H9 (cell line): ENCODE measurements at regions not wholly inside any gene's neighbourhood (a gene's known extent, or its start where the extent isn't known, plus 50 kb on each side); places are given as distances from the start of the nearest gene placed in this dataset.

Experiments used
- DNase-seq: peaks from one replicate; pipeline ENCODE4 v3.0.0-alpha.2; 2017
- H2AFZ ChIP-seq: one replicate; pipeline ENCODE4 v1.6.1; 2013; ENCODE audit warnings: mild to moderate bottlenecking, low read length, control low read depth, moderate library complexity
- H2AK5ac ChIP-seq: 2 replicates; pipeline ENCODE4 v1.6.1; 2013; ENCODE audit warnings: low read length, control low read depth, mixed read lengths; ENCODE audit not compliant: insufficient read length
- H2BK120ac ChIP-seq: one replicate; pipeline ENCODE4 v1.6.1; 2013; ENCODE audit warnings: low read depth, mild to moderate bottlenecking, low read length, control low read depth, inconsistent platforms; ENCODE audit not compliant: poor library complexity, severe bottlenecking
- H2BK12ac ChIP-seq: 2 replicates; pipeline ENCODE4 v1.6.1; 2013; ENCODE audit warnings: low read length, control low read depth, mixed read lengths, low read depth; ENCODE audit not compliant: insufficient read length
- H2BK15ac ChIP-seq: 2 replicates; pipeline ENCODE4 v1.6.1; 2013; ENCODE audit warnings: low read depth, low read length, control low read depth
- H2BK20ac ChIP-seq: one replicate; pipeline ENCODE4 v1.6.1; 2013; ENCODE audit warnings: low read depth, mild to moderate bottlenecking, low read length, control low read depth, inconsistent platforms; ENCODE audit not compliant: poor library complexity, severe bottlenecking
- H2BK5ac ChIP-seq: 2 replicates; pipeline ENCODE4 v1.6.1; 2013; ENCODE audit warnings: low read length, control low read depth, mixed read lengths; ENCODE audit not compliant: insufficient read length
- H3K14ac ChIP-seq: 2 replicates; pipeline ENCODE4 v1.6.1; 2013; ENCODE audit warnings: low read length, control low read depth; ENCODE audit not compliant: insufficient read depth
- H3K18ac ChIP-seq: 2 replicates; pipeline ENCODE4 v1.6.1; 2013; ENCODE audit warnings: low read depth, mild to moderate bottlenecking, mixed read lengths, low read length, control low read depth; ENCODE audit not compliant: insufficient read length
- H3K23ac ChIP-seq: 2 replicates; pipeline ENCODE4 v1.6.1; 2013; ENCODE audit warnings: low read length, control low read depth, mixed read lengths, low read depth; ENCODE audit not compliant: insufficient read length
- H3K23me2 ChIP-seq: 2 replicates; pipeline ENCODE4 v1.6.1; 2013; ENCODE audit warnings: low read depth, mild to moderate bottlenecking, mixed read lengths, low read length, control low read depth; ENCODE audit not compliant: insufficient read length, poor library complexity, severe bottlenecking
- H3K27ac ChIP-seq: 2 replicates; pipeline ENCODE4 v1.5.1; 2013; ENCODE audit warnings: low read length, control low read depth, mixed read lengths, low read depth; ENCODE audit not compliant: insufficient read length
- H3K27me3 ChIP-seq: 2 replicates; pipeline ENCODE4 v1.6.1; 2013; ENCODE audit warnings: low read length, control low read depth, inconsistent platforms; ENCODE audit not compliant: insufficient read depth
- H3K4ac ChIP-seq: 2 replicates; pipeline ENCODE4 v1.6.1; 2013; ENCODE audit warnings: low read depth, mild to moderate bottlenecking, control low read depth, inconsistent platforms, low read length, moderate library complexity
- H3K4me1 ChIP-seq: 2 replicates; pipeline ENCODE4 v1.6.1; 2013; ENCODE audit warnings: low read length, control low read depth, inconsistent platforms; ENCODE audit not compliant: insufficient read depth
- H3K4me2 ChIP-seq: 2 replicates; pipeline ENCODE4 v1.6.1; 2013; ENCODE audit warnings: low read length, control low read depth, mixed read lengths; ENCODE audit not compliant: insufficient read length, insufficient read depth
- H3K56ac ChIP-seq: 2 replicates; pipeline ENCODE4 v1.6.1; 2013; ENCODE audit warnings: low read depth, mild to moderate bottlenecking, mixed read lengths, low read length, control low read depth; ENCODE audit not compliant: insufficient read length
- H3K79me1 ChIP-seq: 2 replicates; pipeline ENCODE4 v1.6.1; 2013; ENCODE audit warnings: low read depth, mild to moderate bottlenecking, moderate library complexity, low read length, control low read depth, inconsistent platforms; ENCODE audit not compliant: insufficient read depth, poor library complexity, severe bottlenecking
- H3K79me2 ChIP-seq: 2 replicates; pipeline ENCODE4 v1.6.1; 2013; ENCODE audit warnings: low read length, control low read depth, inconsistent platforms; ENCODE audit not compliant: insufficient read depth
- H3K9ac ChIP-seq: 2 replicates; pipeline ENCODE4 v1.6.1; 2013; ENCODE audit warnings: low read length, control low read depth, mixed read lengths; ENCODE audit not compliant: insufficient read length; ENCODE audit errors: extremely low read depth
- H3K9me3 ChIP-seq: one replicate; pipeline ENCODE4 v1.6.1; 2013; ENCODE audit warnings: low read depth, low read length, inconsistent platforms; ENCODE audit not compliant: control insufficient read depth
- H3T11ph ChIP-seq: one replicate; pipeline ENCODE4 v1.6.1; 2013; ENCODE audit warnings: mild to moderate bottlenecking, low read length, control low read depth, inconsistent platforms
- H4K20me1 ChIP-seq: one replicate; pipeline ENCODE4 v1.6.1; 2013; ENCODE audit not compliant: control insufficient read depth, insufficient read length, insufficient read depth
- H4K5ac ChIP-seq: 2 replicates; pipeline ENCODE4 v1.6.1; 2013; ENCODE audit warnings: low read depth, mild to moderate bottlenecking, mixed read lengths, low read length, control low read depth; ENCODE audit not compliant: insufficient read length
- H4K8ac ChIP-seq: replicated peaks from 2 replicates; pipeline ENCODE4 v1.6.1; 2013; ENCODE audit warnings: low read length, control low read depth, mixed read lengths, low read depth; ENCODE audit not compliant: insufficient read length
- H4K91ac ChIP-seq: 2 replicates; pipeline ENCODE4 v1.6.1; 2013; ENCODE audit warnings: low read depth, mild to moderate bottlenecking, moderate library complexity, mixed read lengths, low read length, control low read depth; ENCODE audit not compliant: insufficient read length
- H3K27ac Mint-ChIP-seq, 3 experiments: 2 replicates in 2 of 3; 3 replicates in 1 of 3; pipeline ENCODE4 v1.8.0; 2020 to 2021; ENCODE audit warnings: mixed read lengths in 3 of 3, mild to moderate bottlenecking in 1 of 3, moderate library complexity in 1 of 3
- H3K27me3 Mint-ChIP-seq: 2 replicates; pipeline ENCODE4 v1.8.0; 2021; ENCODE audit warnings: low read depth, mild to moderate bottlenecking, moderate library complexity, mixed read lengths
- H3K36me3 Mint-ChIP-seq, 3 experiments: 2 replicates in 2 of 3; 3 replicates in 1 of 3; pipeline ENCODE4 v1.8.0; 2020 to 2021; ENCODE audit warnings: low read depth in 3 of 3, mixed read lengths in 3 of 3; ENCODE audit not compliant: insufficient read depth in 1 of 3
- H3K4me1 Mint-ChIP-seq, 2 experiments: 2 replicates each; pipeline ENCODE4 v1.8.0; 2020; ENCODE audit warnings: mixed read lengths in 2 of 2
- H3K4me3 Mint-ChIP-seq, 2 experiments: 2 replicates in 1 of 2; 3 replicates in 1 of 2; pipeline ENCODE4 v1.8.0; 2020 to 2021; ENCODE audit warnings: mild to moderate bottlenecking in 2 of 2, mixed read lengths in 2 of 2, moderate library complexity in 1 of 2
- H3K9me3 Mint-ChIP-seq, 2 experiments: 2 replicates in 1 of 2; 3 replicates in 1 of 2; pipeline ENCODE4 v1.8.0; 2020; ENCODE audit warnings: mild to moderate bottlenecking in 2 of 2, mixed read lengths in 2 of 2, moderate library complexity in 1 of 2
- CTCF ChIP-seq: fragments of 200-600 bp; sonication (generic); conservative IDR thresholded peaks from 3 replicates; pipeline ENCODE4 v1.8.0; 2021; ENCODE audit warnings: antibody characterized with exemption, mild to moderate bottlenecking
- WGBS: extraction: QIAGEN DNeasy Blood & Tissue Kit; methylation state at CpG from one replicate; pipeline ENCODE4 v1.1.7; 2013; ENCODE audit warnings: missing lambda C conversion rate, low lambda C conversion rate, mixed read lengths; ENCODE audit not compliant: insufficient read length; ENCODE audit errors: extremely low coverage; 5-methylcytosine and 5-hydroxymethylcytosine counted together

- no peak overlapping the region for H4K5ac ChIP-seq
- H2AFZ ChIP-seq: no peak overlapping the region
- Mint-ChIP-seq H3K36me3 (no peaks in the 10 kb centered on the region), H3K4me1 (peaks cover under 1 to 8% of the 10 kb centered on the region in 2 experiments; a peak in 3 of 4 replicates), H3K27ac (no peak overlapping the region), H3K9me3 (no peaks in the 10 kb centered on the region), H3K4me3 (no peak overlapping the region), H3K27me3 (peaks cover 4% of the 10 kb centered on the region)
- no peak overlapping the region for H2BK20ac ChIP-seq
- H3K27ac ChIP-seq: no peak overlapping the region
- H3K9me3 ChIP-seq: no peaks in the 10 kb centered on the region
- no peaks in the 10 kb centered on the region for H3K27me3 ChIP-seq
- no peak overlapping the region for H3T11ph ChIP-seq
- no peak overlapping the region for H3K4me2 ChIP-seq
- H3K4me1 ChIP-seq: no peaks in the 10 kb centered on the region
- H3K14ac ChIP-seq: no peak overlapping the region
- no peak overlapping the region for H3K9ac ChIP-seq
- no peak overlapping the region for H2BK12ac ChIP-seq
- H4K20me1 ChIP-seq: no peaks in the 10 kb centered on the region
- WGBS: no CpG with 5 or more reads among the region's 5 CpGs
- H3K4ac ChIP-seq: no peak overlapping the region
- H2BK5ac ChIP-seq: no peak overlapping the region
- no peak overlapping the region for H3K23ac ChIP-seq
- no peaks in the 10 kb centered on the region for H3K79me1 ChIP-seq
- no peaks in the 10 kb centered on the region for H3K23me2 ChIP-seq
- no peak overlapping the region for H3K18ac ChIP-seq
- no peak for DNase-seq
- no peak overlapping the region for H3K56ac ChIP-seq
- H2AK5ac ChIP-seq: no peak overlapping the region
- no peak overlapping the region for H2BK15ac ChIP-seq
- no peak overlapping the region for H4K8ac ChIP-seq
- no peak for TF ChIP-seq CTCF
- H4K91ac ChIP-seq: no peak overlapping the region
- H3K79me2 ChIP-seq: no peaks in the 10 kb centered on the region
- no peak overlapping the region for H2BK120ac ChIP-seq
Measured at GRCh38 chr1:29391362-29391880, 155.1 kb downstream of the PTPRU start.
